ENCODE measurements at regions not wholly inside any gene's neighbourhood (a gene's known extent, or its start where the extent isn't known, plus 50 kb on each side); places are given as distances from the start of the nearest gene placed in this dataset.

GRCh38 chr19:30170495-30171137 is 201.6 kb upstream of the ZNF536 start:
- no peak for DNase-seq (ENCODE audit: low spot score)

- no peak for DNase-seq (ENCODE audit: low spot score)
Measured at GRCh38 chr19:30171138-30171635, 201.0 kb upstream of the ZNF536 start.

GRCh38 chr19:30171795-30172612 is 200.2 kb upstream of the ZNF536 start:
- DNase-seq (ENCODE audit: low spot score): no peak

GRCh38 chr19:30172613-30173242 is 199.5 kb upstream of the ZNF536 start:
- DNase-seq (ENCODE audit: low spot score): no peak

- no peak for DNase-seq (ENCODE audit: low spot score)
Measured at GRCh38 chr19:30173593-30174356, 198.4 kb upstream of the ZNF536 start.

- no peak for DNase-seq (ENCODE audit: low spot score)
Measured at GRCh38 chr19:30174357-30174645, 197.9 kb upstream of the ZNF536 start.

GRCh38 chr19:30174791-30175190 is 197.4 kb upstream of the ZNF536 start:
- no peak for DNase-seq (ENCODE audit: low spot score)

- DNase-seq (ENCODE audit: low spot score): no peak
Measured at GRCh38 chr19:30175987-30176386, 196.2 kb upstream of the ZNF536 start.

DNA sequence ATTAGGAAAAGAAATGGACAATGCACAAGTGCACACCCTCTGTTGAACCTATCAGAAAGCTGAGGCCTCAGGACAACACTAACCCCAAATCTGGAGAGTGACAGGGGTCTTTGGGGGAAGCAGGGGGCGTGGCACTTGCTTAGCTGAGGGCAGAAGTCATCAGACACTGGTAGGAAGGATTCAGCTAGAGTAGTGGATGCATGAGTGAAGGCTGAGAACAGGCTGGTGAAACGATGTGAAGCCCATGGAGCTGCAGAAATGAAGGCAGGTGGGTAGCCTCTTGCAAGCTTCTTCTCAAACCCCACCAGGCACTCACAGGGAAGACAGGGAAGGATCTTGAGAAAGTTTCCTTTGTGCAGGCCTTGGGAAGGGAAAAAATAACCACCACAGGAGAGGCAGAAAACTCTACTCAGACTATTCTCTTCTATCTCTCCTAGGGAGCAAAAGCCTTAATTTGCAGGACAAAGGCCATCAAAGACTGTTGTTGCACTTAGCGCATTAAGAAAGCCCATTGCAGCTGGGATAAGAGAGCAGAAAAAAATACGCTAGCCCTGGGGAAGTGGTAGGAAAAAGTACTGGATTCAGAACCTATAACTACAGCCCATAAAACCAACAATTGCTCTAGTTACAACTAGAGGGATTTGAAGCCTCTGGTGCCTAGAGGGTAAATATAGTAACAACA is 193.3 kb upstream of the ZNF536 start:
- no peak for DNase-seq (ENCODE audit: low spot score)

GRCh38 chr19:30180691-30181090 is 191.5 kb upstream of the ZNF536 start:
- no peak for DNase-seq (ENCODE audit: low spot score)

DNA sequence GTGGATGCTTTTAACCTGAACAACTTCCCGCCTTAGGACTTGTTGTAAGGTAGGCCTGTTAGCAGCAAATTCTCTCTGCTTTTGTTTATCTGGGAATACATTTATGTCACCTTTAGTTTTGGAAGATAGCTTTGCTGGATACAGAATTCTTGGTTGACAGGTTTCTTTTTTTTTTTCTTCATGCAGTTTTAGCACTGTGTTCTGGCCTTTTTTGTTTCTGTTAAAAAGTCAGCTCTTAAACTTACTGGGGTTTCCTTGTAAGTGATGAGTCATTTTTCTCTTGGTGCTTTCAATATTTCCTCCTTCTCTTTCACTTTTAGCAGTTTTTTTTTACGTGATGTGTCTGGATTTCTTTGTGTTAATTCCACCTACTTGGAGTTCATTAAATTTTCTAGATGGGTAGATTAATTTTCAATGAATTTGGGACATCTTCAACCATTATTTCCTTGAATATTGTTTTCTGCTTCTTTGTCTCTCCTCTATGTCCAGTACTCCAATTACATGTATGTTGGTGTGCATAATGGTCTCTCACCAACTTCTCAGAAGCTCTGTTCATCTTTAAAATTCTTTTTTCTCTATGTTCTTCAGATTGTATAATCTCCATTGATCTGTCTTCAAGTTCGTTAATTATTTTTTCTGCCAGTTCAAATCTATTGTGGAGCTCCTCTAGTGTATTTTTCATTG is 188.2 kb upstream of the ZNF536 start:
- no peak for DNase-seq (ENCODE audit: low spot score)

DNA sequence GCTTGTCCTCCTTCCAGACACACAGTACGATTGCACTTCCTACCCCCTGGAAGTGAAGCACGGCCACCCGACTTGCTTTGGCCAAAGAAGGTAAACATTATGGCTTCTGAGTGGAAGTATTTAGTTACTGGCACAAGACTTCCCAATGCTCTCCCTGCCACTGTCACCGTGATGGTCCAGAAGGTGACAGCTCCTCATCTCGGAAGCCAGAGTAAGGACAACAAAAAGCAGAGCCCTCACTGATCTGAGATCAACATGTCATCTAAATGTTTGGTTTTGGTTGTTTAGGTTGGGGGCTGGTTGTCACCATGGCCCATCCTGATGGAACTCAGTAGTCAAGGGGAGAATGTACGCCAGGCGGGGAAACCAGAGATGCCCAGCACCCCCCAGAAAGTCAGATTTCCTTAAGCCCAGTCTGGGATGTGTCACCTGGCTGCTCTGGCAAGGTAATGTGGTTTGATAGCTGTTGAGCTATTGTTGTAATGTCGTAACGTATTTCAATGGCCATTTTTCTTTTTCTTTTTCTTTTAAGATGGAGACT is 170.1 kb upstream of the ZNF536 start:
- DNase-seq (ENCODE audit: low spot score): no peak

DNA sequence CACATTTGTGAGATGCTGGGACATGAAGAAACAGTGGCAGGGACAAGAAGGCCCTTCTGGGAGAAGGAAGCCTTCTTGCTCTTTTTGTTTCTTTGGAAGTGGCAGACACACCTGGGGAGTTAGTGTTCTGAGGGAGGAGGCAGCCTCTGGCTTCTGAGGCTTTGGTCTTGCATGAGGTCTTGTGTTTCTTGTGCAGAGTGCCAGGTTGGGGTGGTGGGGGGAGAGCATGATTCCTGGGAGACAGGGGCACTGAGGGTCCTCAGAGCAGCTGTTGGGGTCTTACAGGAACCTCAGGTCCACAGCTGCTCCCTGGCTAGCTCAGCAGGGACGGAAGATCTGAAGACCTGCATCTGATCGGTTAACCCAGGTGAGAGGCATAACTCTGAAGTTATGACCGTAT is 167.5 kb upstream of the ZNF536 start:
- no peak for DNase-seq (ENCODE audit: low spot score)

DNA sequence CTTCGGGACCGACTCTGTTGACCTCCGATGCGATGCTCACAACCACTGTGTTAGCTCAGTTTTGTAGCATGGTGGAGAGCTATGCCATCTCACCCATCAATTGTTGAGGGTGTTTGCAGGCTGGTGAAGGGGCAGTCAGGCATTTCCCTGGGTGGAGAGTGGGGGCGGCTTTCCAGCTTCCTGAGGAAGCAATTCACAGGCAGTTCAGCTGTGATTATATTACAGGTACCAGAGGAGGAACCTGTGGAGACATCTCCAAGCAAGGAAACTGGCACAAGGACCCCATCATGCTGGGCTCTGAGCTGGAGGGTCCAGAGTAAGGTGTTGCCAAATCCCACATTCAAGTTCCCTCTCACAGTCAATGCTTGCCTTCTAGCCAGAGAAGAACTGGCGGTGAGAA is 166.0 kb upstream of the ZNF536 start:
- no peak for DNase-seq (ENCODE audit: low spot score)

DNA sequence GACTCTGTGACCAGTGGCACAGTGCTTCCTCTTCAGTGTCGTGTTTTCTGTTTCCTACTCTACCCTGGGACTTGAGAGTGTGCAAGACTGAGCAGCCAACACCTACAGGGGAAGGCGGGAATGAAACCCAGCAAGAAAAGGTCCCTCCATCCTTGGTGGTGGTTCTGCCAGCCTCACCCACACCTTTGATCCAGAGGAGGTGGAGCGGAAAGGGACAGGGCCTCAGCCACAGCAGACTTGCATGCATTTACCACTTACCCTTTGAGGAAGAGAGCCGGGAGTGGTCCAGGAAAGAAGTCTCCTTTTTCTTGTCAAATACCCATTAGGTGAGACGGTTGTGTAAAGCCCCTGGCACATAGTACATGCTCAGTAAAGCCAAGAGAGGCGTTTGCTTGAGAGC is 164.8 kb upstream of the ZNF536 start:
- no peak for DNase-seq (ENCODE audit: low spot score)

GRCh38 chr19:30208436-30209060 is 163.6 kb upstream of the ZNF536 start:
- no peak for DNase-seq (ENCODE audit: low spot score)

DNA sequence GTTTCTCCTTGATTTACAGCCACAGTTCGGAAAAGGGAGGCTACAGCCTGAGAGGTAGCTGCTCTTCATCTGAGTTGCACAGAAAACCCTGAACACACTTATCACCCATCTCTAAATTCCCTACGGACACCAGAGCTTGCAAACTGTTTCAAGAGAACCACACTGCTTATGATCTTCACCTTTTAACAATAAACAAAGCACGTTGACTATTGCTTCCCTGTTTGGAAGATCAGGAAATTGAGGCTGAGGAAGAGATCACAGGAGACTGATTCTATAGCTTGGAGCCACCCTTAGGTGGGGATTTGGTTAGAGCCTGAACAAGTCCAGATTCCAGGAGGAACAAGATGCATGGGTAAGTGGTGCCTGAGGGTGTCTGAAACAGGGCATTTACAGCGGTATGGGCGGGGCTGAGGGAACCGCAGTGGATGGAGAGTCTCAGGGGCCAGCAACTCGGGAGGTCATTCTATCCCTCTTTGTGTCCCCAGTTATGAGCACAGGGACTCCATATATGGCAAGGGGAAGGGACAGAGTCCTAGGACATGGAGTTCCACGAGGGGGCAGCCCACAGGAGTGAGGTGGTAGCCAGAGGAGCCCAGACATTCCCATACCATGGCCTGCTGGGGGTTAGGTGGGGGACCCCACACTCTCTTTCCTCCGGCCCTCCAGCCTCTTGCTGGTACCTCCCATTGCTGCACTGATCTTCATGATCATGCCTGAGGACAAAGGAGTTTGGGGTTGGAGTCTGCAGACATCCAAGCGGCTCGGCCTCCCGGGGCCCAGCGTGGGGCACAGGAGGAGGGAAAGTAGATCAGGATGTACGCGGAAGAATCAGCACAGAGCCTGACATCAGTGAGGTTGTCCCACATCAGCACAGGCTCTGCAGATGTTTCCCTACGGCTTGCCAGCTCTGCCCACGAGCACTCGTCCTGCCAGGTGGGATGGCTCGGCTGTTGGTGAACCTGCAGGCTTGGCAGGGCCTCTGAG is 162.3 kb upstream of the ZNF536 start:
- DNase-seq (ENCODE audit: low spot score): no peak

GRCh38 chr19:30212574-30212973 is 159.6 kb upstream of the ZNF536 start:
- DNase-seq (ENCODE audit: low spot score): no peak

- DNase-seq (ENCODE audit: low spot score): no peak
Measured at GRCh38 chr19:30214651-30215051, 157.5 kb upstream of the ZNF536 start.
